ENCODE measurements at regions not wholly inside any gene's neighbourhood (a gene's known extent, or its start where the extent isn't known, plus 50 kb on each side); places are given as distances from the start of the nearest gene placed in this dataset.
A peak's percentile ranks its signal among the peaks of the same experiment; 100 is the strongest.
"Not testable (repeated sequence)": the region's sequence is repeated elsewhere in the genome, so short reads cannot be mapped to it uniquely, and the experiment has no call there.

DNA sequence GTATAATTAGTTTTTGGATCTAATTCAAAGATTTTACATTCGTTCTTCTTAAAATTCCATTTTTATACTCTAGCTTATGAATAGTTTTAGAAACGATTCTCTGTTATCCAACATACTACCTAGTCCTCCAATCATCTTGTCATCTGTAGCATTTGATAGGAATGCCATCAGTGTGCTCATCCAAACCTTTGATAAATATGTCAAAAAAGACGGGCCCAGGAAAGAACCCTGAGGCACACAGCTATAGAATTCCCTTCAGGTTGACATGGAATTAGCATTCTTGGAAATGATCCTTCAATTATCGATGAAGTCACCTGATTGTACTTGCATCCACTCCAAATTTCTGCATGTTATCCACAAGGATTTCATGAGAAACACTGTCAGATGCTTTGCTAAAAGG lies 64.8 kb upstream of the EFNA5 start:
- H3K4me3 ChIP-seq, result no peak overlapping the region
- TF ChIP-seq POLR2A (IDR thresholded peaks at IDR 0.05), result no peak
- TF ChIP-seq, protein P1, sequence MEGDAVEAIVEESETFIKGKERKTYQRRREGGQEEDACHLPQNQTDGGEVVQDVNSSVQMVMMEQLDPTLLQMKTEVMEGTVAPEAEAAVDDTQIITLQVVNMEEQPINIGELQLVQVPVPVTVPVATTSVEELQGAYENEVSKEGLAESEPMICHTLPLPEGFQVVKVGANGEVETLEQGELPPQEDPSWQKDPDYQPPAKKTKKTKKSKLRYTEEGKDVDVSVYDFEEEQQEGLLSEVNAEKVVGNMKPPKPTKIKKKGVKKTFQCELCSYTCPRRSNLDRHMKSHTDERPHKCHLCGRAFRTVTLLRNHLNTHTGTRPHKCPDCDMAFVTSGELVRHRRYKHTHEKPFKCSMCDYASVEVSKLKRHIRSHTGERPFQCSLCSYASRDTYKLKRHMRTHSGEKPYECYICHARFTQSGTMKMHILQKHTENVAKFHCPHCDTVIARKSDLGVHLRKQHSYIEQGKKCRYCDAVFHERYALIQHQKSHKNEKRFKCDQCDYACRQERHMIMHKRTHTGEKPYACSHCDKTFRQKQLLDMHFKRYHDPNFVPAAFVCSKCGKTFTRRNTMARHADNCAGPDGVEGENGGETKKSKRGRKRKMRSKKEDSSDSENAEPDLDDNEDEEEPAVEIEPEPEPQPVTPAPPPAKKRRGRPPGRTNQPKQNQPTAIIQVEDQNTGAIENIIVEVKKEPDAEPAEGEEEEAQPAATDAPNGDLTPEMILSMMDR (IDR thresholded peaks at IDR 0.05), result no peak
- no peaks in the 10 kb centered on the region for H3K27me3 ChIP-seq
- WGBS, 2 donors, result 72 to 75% methylated on average over 4 of the region's 4 CpGs
- H3K4me1 ChIP-seq, result no peaks in the 10 kb centered on the region
- H3K27ac ChIP-seq, result no peak overlapping the region
- no peaks in the 10 kb centered on the region for H3K36me3 ChIP-seq (ENCODE audit: low read depth, missing control alignments)
- no peaks in the 10 kb centered on the region for H3K9me3 ChIP-seq
- intact Hi-C loops (cut with DNase I; ENCODE audit: low total_unique reads), result no loop called here
- no peak for DNase-seq

DNA sequence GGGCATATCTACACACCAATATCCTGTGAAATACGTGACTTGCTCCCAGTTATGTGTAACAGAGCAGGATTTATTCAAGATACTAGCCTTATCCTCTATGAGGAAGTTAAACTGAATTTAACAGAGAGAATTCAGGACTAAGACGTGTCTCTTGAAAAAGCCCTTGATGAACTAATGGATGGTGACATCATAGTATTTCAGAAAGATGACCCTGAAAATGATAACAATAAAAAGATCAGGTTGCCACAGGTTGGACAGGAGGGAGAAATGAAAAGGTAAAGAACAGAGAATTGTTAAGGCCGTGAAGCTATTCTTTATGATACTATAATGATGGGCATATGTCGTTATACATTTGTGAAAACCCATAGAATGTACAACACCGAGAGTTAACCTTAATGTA lies 56.2 kb upstream of the EFNA5 start:
- no peak for TF ChIP-seq POLR2A (IDR thresholded peaks at IDR 0.05)
- TF ChIP-seq, protein P1 (IDR thresholded peaks at IDR 0.05), result no peak
- DNase-seq, result no peak
- 89 to 90% methylated on average over 5 of the region's 5 CpGs for WGBS, 2 donors

GRCh38 chr5:107724642-107725041 lies 53.9 kb upstream of the EFNA5 start:
- DNase-seq, result no peak
- no peaks in the 10 kb centered on the region for H3K36me3 ChIP-seq (ENCODE audit: low read depth, missing control alignments)
- no peak overlapping the region for H3K27ac ChIP-seq
- H3K9me3 ChIP-seq, result no peaks in the 10 kb centered on the region
- WGBS, 2 donors, result 40 to 50% methylated on average over 23 to 26 of the region's 26 CpGs
- TF ChIP-seq, protein P1 (IDR thresholded peaks at IDR 0.05), result no peak
- no peak for TF ChIP-seq POLR2A (IDR thresholded peaks at IDR 0.05)
- no peaks in the 10 kb centered on the region for H3K27me3 ChIP-seq
- H3K4me1 ChIP-seq, result no peaks in the 10 kb centered on the region
- intact Hi-C loops (cut with DNase I; ENCODE audit: low total_unique reads), result no loop called here
- peak overlapping the region in 1 of 2 donors; percentile 23 for H3K4me3 ChIP-seq

More for the DNA sequence above, 56.2 kb upstream of the EFNA5 start:
- Histone ChIP-seq H3K27me3 (no peaks in the 10 kb centered on the region), H3K4me1 (no peaks in the 10 kb centered on the region), H3K36me3 (ENCODE audit: low read depth, missing control alignments) (no peaks in the 10 kb centered on the region), H3K9me3 (no peaks in the 10 kb centered on the region), H3K27ac (no peak overlapping the region), H3K4me3 (no peak overlapping the region)
- intact Hi-C loops (cut with DNase I; ENCODE audit: low total_unique reads), result no loop called here

DNA sequence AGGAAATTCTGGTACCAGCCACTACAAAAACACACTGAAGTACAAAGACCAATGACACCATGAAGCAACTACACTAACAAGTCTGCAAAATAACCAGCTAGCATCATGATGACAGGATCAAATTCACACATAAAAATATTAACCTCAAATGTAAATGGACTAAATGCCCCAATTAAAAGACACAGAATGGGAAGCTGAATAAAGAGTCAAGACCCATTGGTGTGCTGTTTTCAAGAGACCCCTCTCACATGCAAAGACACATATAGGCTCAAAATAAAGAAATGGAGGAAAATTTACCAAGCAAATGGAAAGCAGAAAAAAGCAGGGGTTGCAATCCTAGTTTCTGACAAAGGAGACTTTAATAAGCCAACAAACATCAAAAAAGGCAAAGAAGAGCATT lies 50.5 kb upstream of the EFNA5 start:
- H3K4me1 ChIP-seq; H3K9me3 ChIP-seq; intact Hi-C loops (cut with DNase I; ENCODE audit: low total_unique reads); H3K27ac ChIP-seq; H3K4me3 ChIP-seq; H3K27me3 ChIP-seq; DNase-seq; H3K36me3 ChIP-seq (ENCODE audit: low read depth, missing control alignments): not testable (repeated sequence)

Small RNAs in the stretch of these regions (small RNA-seq; reads per million reads assigned to genes)
- gene RN7SL782P, result 0 reads per million in 2 donors
